GM23338 (cell line): ENCODE measurements at regions not wholly inside any gene's neighbourhood (a gene's known extent, or its start where the extent isn't known, plus 50 kb on each side); places are given as distances from the start of the nearest gene placed in this dataset.

Experiments
- ATAC-seq: fragments of 200-7000 bp; cut with Tn5 transposase; 3 replicates; pipeline ENCODE4 v1.9.1; 2020
- DNase-seq: peaks from one replicate; pipeline ENCODE4 v3.0.0-alpha.2; 2015; ENCODE audit warnings: low spot score
- H2AFZ ChIP-seq: fragments of 200-600 bp; sonication (generic); 2 replicates; pipeline ENCODE4 v1.8.0; 2016; ENCODE audit warnings: antibody characterized with exemption, mild to moderate bottlenecking, moderate library complexity
- H3F3A ChIP-seq: fragments of 200-600 bp; sonication (generic); replicated peaks from 2 replicates; pipeline ENCODE4 v1.8.0; 2017; ENCODE audit warnings: antibody characterized with exemption, mixed run types, low read depth
- H3K27ac ChIP-seq: fragments of 200-600 bp; sonication (generic); 2 replicates; pipeline ENCODE4 v1.6.1; 2016; ENCODE audit warnings: low read depth
- H3K27me3 ChIP-seq: fragments of 200-600 bp; sonication (generic); 2 replicates; pipeline ENCODE4 v1.8.0; 2016; ENCODE audit warnings: mild to moderate bottlenecking, mixed run types, moderate library complexity; ENCODE audit not compliant: insufficient read depth
- H3K36me3 ChIP-seq: fragments of 200-600 bp; sonication (generic); 2 replicates; pipeline ENCODE4 v1.8.0; 2016; ENCODE audit warnings: mild to moderate bottlenecking; ENCODE audit not compliant: insufficient read depth
- H3K4me1 ChIP-seq: fragments of 200-600 bp; sonication (generic); 2 replicates; pipeline ENCODE4 v1.8.0; 2016; ENCODE audit warnings: mild to moderate bottlenecking, moderate library complexity; ENCODE audit not compliant: insufficient read depth
- H3K4me2 ChIP-seq: fragments of 200-600 bp; sonication (generic); 2 replicates; pipeline ENCODE4 v1.7.1; 2017; ENCODE audit warnings: mixed run types
- H3K4me3 ChIP-seq: fragments of 200-600 bp; sonication (generic); 2 replicates; pipeline ENCODE4 v1.6.1; 2016; ENCODE audit warnings: mixed run types
- H3K79me2 ChIP-seq: fragments of 200-600 bp; sonication (generic); replicated peaks from 2 replicates; pipeline ENCODE4 v1.8.0; 2017; ENCODE audit warnings: mild to moderate bottlenecking; ENCODE audit not compliant: insufficient read depth
- H3K9me2 ChIP-seq: fragments of 200-600 bp; sonication (generic); 2 replicates; pipeline ENCODE4 v1.8.0; 2017; ENCODE audit not compliant: insufficient read depth
- H4K20me1 ChIP-seq: fragments of 200-600 bp; sonication (generic); replicated peaks from 2 replicates; pipeline ENCODE4 v1.8.0; 2017; ENCODE audit warnings: mild to moderate bottlenecking; ENCODE audit not compliant: insufficient read depth
- H3K27ac Mint-ChIP-seq: 2 replicates; pipeline ENCODE4 v1.8.0; 2020; ENCODE audit warnings: inconsistent platforms, mild to moderate bottlenecking, moderate library complexity, mixed read lengths
- H3K27me3 Mint-ChIP-seq: 3 replicates; pipeline ENCODE4 v1.8.0; 2022; ENCODE audit warnings: low read depth, mild to moderate bottlenecking, moderate library complexity, mixed read lengths, inconsistent platforms; ENCODE audit not compliant: insufficient read depth, poor library complexity
- H3K36me3 Mint-ChIP-seq: 3 replicates; pipeline ENCODE4 v1.8.0; 2021; ENCODE audit warnings: low read depth, mild to moderate bottlenecking, inconsistent platforms, moderate library complexity, mixed read lengths
- H3K4me1 Mint-ChIP-seq: 3 replicates; pipeline ENCODE4 v1.8.0; 2020; ENCODE audit warnings: mild to moderate bottlenecking, inconsistent platforms, mixed read lengths
- H3K4me3 Mint-ChIP-seq: 3 replicates; pipeline ENCODE4 v1.8.0; 2021; ENCODE audit warnings: moderate library complexity, mild to moderate bottlenecking, inconsistent platforms, mixed read lengths
- H3K9me3 Mint-ChIP-seq: 3 replicates; pipeline ENCODE4 v1.8.0; 2020; ENCODE audit warnings: moderate library complexity, mild to moderate bottlenecking, inconsistent platforms, mixed read lengths
- CTCF ChIP-seq, 2 experiments: fragments of 200-600 bp in 1 of 2; sonication (generic) in 1 of 2; conservative IDR thresholded peaks; 2 replicates each; pipeline versions ENCODE4 v1.5.1 to v1.6.1; 2016 to 2017; ENCODE audit warnings: antibody characterized with exemption in 2 of 2, low read depth in 2 of 2, mild to moderate bottlenecking in 2 of 2, moderate library complexity in 1 of 2
- ETS1 ChIP-seq: IDR thresholded peaks from 2 replicates; pipeline ENCODE4 v1.6.1; 2016; ENCODE audit warnings: antibody characterized with exemption
- EZH2phosphoT487 ChIP-seq: fragments of 200-600 bp; sonication (generic); IDR thresholded peaks from one replicate; pipeline ENCODE4 v1.8.1; 2018; ENCODE audit warnings: antibody characterized with exemption; ENCODE audit not compliant: unreplicated experiment
- JUNB ChIP-seq: IDR thresholded peaks from one replicate; pipeline ENCODE4 v1.6.1; 2016; ENCODE audit warnings: antibody characterized with exemption; ENCODE audit not compliant: unreplicated experiment
- NANOG ChIP-seq: IDR thresholded peaks from 2 replicates; pipeline ENCODE4 v1.6.1; 2016; ENCODE audit warnings: antibody characterized with exemption, borderline replicate concordance
- POLR2AphosphoS5 ChIP-seq: IDR thresholded peaks from 2 replicates; pipeline ENCODE4 v1.6.1; 2016; ENCODE audit warnings: antibody characterized with exemption, low read depth
- ZNF114 ChIP-seq: fragments of 250-450 bp; sonication (Bioruptor Pico); IDR thresholded peaks from 2 replicates; pipeline ENCODE4 v1.5.0; 2020; ENCODE audit warnings: mild to moderate bottlenecking, moderate library complexity
- TF ChIP-seq, protein P1 (sequence below): IDR thresholded peaks from one replicate; pipeline ENCODE4 v1.6.1; 2018; ENCODE audit warnings: antibody characterized with exemption; ENCODE audit not compliant: unreplicated experiment
- TF ChIP-seq, protein P2 (sequence below): fragments of 250-450 bp; sonication (Bioruptor Pico); IDR thresholded peaks from 2 replicates; pipeline ENCODE4 v1.5.0; 2020; ENCODE audit warnings: mild to moderate bottlenecking, moderate library complexity

- TF ChIP-seq, protein P1, sequence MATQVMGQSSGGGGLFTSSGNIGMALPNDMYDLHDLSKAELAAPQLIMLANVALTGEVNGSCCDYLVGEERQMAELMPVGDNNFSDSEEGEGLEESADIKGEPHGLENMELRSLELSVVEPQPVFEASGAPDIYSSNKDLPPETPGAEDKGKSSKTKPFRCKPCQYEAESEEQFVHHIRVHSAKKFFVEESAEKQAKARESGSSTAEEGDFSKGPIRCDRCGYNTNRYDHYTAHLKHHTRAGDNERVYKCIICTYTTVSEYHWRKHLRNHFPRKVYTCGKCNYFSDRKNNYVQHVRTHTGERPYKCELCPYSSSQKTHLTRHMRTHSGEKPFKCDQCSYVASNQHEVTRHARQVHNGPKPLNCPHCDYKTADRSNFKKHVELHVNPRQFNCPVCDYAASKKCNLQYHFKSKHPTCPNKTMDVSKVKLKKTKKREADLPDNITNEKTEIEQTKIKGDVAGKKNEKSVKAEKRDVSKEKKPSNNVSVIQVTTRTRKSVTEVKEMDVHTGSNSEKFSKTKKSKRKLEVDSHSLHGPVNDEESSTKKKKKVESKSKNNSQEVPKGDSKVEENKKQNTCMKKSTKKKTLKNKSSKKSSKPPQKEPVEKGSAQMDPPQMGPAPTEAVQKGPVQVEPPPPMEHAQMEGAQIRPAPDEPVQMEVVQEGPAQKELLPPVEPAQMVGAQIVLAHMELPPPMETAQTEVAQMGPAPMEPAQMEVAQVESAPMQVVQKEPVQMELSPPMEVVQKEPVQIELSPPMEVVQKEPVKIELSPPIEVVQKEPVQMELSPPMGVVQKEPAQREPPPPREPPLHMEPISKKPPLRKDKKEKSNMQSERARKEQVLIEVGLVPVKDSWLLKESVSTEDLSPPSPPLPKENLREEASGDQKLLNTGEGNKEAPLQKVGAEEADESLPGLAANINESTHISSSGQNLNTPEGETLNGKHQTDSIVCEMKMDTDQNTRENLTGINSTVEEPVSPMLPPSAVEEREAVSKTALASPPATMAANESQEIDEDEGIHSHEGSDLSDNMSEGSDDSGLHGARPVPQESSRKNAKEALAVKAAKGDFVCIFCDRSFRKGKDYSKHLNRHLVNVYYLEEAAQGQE = no peak
- TF ChIP-seq CTCF (conservative IDR thresholded peaks at IDR 0.05; ENCODE audit: low read depth in 2 of 2) (no peak), POLR2AphosphoS5 (no peak), ETS1 (no peak), NANOG (no peak)
These were observed 248.2 kb upstream of the SLC39A10 start (continued) for GRCh38 chr2:195408811-195409210.

DNA sequence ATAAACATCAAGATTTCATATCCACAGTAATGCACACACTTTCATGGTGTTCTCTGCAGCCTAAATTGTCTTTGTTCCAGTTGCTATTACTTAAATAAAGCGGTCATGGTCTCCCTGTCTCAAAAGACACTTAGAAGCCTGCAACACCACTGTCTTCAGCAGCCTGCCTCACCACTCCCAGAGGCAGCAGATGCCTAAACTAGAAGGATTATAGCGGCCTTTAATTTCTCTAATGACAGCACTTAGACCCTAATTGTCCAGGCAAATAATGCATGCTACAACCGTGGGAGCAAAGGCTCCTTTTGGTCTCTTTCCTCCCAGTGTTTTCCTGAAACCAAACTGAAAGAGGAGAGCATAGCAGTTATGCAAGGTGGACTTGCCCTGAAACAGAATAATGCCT, 248.8 kb upstream of the SLC39A10 start:
- Histone ChIP-seq H2AFZ (no peak overlapping the region; the same call in 1 of the 2 replicates), H3K27ac (no peak overlapping the region), H3K4me1 (peaks cover 20% of the 10 kb centered on the region), H3K4me3 (no peak overlapping the region), H3K9me2 (no peaks in the 10 kb centered on the region), H3K4me2 (no peak overlapping the region), H3K36me3 (no peaks in the 10 kb centered on the region), H3K79me2 (no peaks in the 10 kb centered on the region), H3K27me3 (no peaks in the 10 kb centered on the region), H3F3A (no peaks in the 10 kb centered on the region), H4K20me1 (no peaks in the 10 kb centered on the region)
- H3K27ac Mint-ChIP-seq = no peak overlapping the region
- DNase-seq (no peak), ATAC-seq (no peak)
- no peaks in the 10 kb centered on the region for H3K36me3 Mint-ChIP-seq
- H3K9me3 Mint-ChIP-seq = no peaks in the 10 kb centered on the region
- H3K4me1 Mint-ChIP-seq = peaks cover 18% of the 10 kb centered on the region
- H3K4me3 Mint-ChIP-seq = no peak overlapping the region
- no peaks in the 10 kb centered on the region for H3K27me3 Mint-ChIP-seq
- TF ChIP-seq EZH2phosphoT487 = no peak
- TF ChIP-seq, protein P1 = no peak
- TF ChIP-seq, protein P2, sequence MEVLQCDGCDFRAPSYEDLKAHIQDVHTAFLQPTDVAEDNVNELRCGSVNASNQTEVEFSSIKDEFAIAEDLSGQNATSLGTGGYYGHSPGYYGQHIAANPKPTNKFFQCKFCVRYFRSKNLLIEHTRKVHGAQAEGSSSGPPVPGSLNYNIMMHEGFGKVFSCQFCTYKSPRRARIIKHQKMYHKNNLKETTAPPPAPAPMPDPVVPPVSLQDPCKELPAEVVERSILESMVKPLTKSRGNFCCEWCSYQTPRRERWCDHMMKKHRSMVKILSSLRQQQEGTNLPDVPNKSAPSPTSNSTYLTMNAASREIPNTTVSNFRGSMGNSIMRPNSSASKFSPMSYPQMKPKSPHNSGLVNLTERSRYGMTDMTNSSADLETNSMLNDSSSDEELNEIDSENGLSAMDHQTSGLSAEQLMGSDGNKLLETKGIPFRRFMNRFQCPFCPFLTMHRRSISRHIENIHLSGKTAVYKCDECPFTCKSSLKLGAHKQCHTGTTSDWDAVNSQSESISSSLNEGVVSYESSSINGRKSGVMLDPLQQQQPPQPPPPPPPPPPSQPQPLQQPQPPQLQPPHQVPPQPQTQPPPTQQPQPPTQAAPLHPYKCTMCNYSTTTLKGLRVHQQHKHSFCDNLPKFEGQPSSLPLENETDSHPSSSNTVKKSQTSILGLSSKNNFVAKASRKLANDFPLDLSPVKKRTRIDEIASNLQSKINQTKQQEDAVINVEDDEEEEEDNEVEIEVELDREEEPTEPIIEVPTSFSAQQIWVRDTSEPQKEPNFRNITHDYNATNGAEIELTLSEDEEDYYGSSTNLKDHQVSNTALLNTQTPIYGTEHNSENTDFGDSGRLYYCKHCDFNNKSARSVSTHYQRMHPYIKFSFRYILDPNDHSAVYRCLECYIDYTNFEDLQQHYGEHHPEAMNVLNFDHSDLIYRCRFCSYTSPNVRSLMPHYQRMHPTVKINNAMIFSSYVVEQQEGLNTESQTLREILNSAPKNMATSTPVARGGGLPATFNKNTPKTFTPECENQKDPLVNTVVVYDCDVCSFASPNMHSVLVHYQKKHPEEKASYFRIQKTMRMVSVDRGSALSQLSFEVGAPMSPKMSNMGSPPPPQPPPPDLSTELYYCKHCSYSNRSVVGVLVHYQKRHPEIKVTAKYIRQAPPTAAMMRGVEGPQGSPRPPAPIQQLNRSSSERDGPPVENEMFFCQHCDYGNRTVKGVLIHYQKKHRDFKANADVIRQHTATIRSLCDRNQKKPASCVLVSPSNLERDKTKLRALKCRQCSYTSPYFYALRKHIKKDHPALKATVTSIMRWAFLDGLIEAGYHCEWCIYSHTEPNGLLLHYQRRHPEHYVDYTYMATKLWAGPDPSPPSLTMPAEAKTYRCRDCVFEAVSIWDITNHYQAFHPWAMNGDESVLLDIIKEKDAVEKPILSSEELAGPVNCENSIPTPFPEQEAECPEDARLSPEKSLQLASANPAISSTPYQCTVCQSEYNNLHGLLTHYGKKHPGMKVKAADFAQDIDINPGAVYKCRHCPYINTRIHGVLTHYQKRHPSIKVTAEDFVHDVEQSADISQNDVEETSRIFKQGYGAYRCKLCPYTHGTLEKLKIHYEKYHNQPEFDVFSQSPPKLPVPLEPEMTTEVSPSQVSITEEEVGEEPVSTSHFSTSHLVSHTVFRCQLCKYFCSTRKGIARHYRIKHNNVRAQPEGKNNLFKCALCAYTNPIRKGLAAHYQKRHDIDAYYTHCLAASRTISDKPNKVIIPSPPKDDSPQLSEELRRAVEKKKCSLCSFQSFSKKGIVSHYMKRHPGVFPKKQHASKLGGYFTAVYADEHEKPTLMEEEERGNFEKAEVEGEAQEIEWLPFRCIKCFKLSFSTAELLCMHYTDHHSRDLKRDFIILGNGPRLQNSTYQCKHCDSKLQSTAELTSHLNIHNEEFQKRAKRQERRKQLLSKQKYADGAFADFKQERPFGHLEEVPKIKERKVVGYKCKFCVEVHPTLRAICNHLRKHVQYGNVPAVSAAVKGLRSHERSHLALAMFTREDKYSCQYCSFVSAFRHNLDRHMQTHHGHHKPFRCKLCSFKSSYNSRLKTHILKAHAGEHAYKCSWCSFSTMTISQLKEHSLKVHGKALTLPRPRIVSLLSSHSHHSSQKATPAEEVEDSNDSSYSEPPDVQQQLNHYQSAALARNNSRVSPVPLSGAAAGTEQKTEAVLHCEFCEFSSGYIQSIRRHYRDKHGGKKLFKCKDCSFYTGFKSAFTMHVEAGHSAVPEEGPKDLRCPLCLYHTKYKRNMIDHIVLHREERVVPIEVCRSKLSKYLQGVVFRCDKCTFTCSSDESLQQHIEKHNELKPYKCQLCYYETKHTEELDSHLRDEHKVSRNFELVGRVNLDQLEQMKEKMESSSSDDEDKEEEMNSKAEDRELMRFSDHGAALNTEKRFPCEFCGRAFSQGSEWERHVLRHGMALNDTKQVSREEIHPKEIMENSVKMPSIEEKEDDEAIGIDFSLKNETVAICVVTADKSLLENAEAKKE (CRISPR knock-in tag) = no peak
- TF ChIP-seq ZNF114 (CRISPR knock-in tag) = no peak
- TF ChIP-seq NANOG = no peak
- TF ChIP-seq JUNB = no peak
